ENCODE measurements at regions not wholly inside any gene's neighbourhood (a gene's known extent, or its start where the extent isn't known, plus 50 kb on each side); places are given as distances from the start of the nearest gene placed in this dataset.

DNA sequence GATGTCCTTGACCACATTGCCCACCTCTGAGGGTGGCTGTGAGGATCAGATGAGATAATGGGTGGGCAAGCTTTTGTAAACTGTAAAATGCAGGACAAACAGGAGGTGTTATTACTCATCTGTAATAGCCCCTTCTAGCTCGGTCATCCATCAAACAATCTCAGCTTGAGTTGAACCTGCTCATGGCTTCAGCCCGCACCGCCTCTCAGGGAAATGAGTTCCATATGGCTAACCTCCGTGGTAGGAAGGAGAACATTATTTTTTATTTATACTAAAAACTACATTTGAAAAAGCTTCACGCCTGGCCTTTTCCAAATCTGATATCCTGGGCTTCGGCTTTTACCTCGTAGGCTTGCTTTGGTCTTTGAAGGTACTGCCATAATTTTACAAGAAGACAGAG lies 116.2 kb upstream of the USP24 start:
- Histone ChIP-seq H3K36me3 (no peaks in the 10 kb centered on the region), H3K27ac (no peak overlapping the region), H3K4me1 (replicated peaks) (no peaks in the 10 kb centered on the region), H3K27me3 (replicated peaks; ENCODE audit: insufficient read depth) (no peaks in the 10 kb centered on the region), H3K4me3 (no peak overlapping the region), H3K9me3 (no peaks in the 10 kb centered on the region)
- no peak for DNase-seq (ENCODE audit: low spot score)
- intact Hi-C loops (cut with DNase I), result no loop called here
- no peak for TF ChIP-seq POLR2AphosphoS5 (IDR thresholded peaks at IDR 0.05)
- no peak for TF ChIP-seq POLR2A (IDR thresholded peaks at IDR 0.05)
- TF ChIP-seq, protein P1, sequence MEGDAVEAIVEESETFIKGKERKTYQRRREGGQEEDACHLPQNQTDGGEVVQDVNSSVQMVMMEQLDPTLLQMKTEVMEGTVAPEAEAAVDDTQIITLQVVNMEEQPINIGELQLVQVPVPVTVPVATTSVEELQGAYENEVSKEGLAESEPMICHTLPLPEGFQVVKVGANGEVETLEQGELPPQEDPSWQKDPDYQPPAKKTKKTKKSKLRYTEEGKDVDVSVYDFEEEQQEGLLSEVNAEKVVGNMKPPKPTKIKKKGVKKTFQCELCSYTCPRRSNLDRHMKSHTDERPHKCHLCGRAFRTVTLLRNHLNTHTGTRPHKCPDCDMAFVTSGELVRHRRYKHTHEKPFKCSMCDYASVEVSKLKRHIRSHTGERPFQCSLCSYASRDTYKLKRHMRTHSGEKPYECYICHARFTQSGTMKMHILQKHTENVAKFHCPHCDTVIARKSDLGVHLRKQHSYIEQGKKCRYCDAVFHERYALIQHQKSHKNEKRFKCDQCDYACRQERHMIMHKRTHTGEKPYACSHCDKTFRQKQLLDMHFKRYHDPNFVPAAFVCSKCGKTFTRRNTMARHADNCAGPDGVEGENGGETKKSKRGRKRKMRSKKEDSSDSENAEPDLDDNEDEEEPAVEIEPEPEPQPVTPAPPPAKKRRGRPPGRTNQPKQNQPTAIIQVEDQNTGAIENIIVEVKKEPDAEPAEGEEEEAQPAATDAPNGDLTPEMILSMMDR (IDR thresholded peaks at IDR 0.05), result no peak
- WGBS, result 83% methylated on average over 7 of the region's 7 CpGs

DNA sequence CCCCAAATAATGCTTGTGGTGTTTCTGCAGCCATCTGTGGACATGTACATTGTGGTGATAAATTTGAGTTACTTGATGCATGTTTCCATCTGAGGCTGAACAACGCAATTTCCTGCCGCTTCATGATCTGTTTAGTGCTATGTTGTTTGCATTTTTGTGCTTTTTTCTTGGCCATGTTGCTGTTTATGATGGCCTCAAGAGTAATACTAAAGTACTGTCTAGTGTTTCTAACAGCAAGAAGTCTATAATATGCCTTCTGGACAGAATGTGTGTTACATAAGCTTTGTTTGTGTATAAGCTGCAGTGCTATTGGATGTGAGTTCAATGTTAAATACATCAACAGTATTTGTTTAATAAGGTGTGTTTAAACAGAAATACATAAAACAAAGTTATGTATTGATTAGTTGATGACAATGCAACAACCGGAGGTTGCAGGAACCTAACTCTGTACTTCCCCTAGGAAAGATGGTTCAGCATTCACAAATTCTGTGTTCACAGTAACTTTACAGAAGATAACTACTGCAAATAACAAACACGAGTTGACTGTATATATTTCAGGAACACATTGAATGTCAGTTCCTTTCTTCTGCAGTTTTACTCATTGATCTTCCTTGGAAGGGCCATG lies 114.8 kb upstream of the USP24 start:
- intact Hi-C loops (cut with DNase I), result no loop called here
- no peaks in the 10 kb centered on the region for H3K36me3 ChIP-seq
- no peaks in the 10 kb centered on the region for H3K4me1 ChIP-seq (replicated peaks)
- TF ChIP-seq, protein P1 (IDR thresholded peaks at IDR 0.05), result no peak
- no peak for TF ChIP-seq POLR2AphosphoS5 (IDR thresholded peaks at IDR 0.05)
- no peak for TF ChIP-seq POLR2A (IDR thresholded peaks at IDR 0.05)
- H3K9me3 ChIP-seq, result no peaks in the 10 kb centered on the region
- no peak for DNase-seq (ENCODE audit: low spot score)
- H3K4me3 ChIP-seq, result no peak overlapping the region
- H3K27ac ChIP-seq, result no peak overlapping the region
- WGBS, result 83% methylated on average over 4 of the region's 4 CpGs
- H3K27me3 ChIP-seq (replicated peaks; ENCODE audit: insufficient read depth), result no peaks in the 10 kb centered on the region

DNA sequence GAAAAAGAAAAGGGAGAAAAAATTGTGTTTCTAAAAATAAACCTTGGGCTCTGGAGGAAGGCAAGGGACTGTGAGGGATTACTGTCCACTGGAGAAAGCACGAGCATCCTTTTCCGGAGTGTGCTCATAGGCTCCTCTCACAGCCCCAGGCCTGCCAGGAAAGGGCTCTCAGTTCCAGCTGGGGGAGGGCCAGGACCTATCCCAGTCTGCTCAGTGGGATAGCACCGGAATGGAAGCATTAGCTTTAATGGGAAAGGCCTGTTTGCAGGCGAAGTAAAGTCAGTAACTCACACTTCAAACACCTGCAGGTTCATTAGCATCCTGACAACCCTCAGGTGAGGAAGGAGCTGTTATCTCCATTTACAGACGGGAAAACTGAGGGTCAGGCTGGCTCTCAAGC lies 113.9 kb upstream of the USP24 start:
- no peak overlapping the region for H3K27ac ChIP-seq
- 72% methylated on average over 5 of the region's 5 CpGs for WGBS

DNA sequence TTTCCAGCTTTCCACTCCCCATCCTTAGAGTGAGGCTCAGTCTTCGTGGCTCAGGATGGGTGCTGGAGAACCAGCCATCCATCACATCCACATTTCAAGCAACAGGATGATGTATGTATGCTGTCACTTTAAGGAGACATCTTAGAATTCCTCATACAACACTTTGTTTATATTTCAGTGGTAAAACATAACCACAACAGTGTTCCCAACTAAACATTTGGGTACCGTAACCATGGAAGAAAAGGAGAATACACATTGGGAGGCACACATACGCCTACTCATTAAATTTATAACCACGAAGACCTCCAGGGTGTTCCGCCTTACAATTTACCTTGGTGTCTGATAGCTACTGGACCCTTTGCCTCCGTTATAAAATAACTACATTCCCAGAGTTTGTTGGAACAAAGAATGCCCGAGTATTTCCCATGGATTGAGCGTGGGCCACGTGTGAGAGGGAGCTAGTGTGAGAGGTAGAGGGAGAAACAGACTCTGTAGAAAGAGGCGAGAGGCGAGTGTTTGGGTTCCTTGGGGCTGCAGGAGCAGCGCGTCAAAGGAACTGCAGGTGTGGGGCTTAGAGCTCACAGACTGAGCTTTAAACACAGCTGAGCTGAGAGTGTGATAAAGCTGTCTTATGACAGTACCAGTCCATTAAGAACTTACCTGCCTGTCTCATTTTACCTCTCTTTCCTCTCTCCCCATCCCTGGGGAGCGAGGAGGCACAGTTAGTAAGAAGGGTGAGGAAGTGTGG lies 111.5 kb upstream of the USP24 start:
- intact Hi-C loops (cut with DNase I), result no loop called here
- TF ChIP-seq, protein P1 (IDR thresholded peaks at IDR 0.05), result no peak
- TF ChIP-seq POLR2AphosphoS5 (IDR thresholded peaks at IDR 0.05) (no peak), POLR2A (IDR thresholded peaks at IDR 0.05) (no peak)

More for the DNA sequence above, 113.9 kb upstream of the USP24 start:
- no peaks in the 10 kb centered on the region for H3K36me3 ChIP-seq
- intact Hi-C loops (cut with DNase I), result no loop called here
- H3K4me3 ChIP-seq, result no peak overlapping the region
- no peak for DNase-seq (ENCODE audit: low spot score)
- no peaks in the 10 kb centered on the region for H3K4me1 ChIP-seq (replicated peaks)
- H3K9me3 ChIP-seq, result no peaks in the 10 kb centered on the region
- TF ChIP-seq POLR2AphosphoS5 (IDR thresholded peaks at IDR 0.05) (no peak), POLR2A (IDR thresholded peaks at IDR 0.05) (no peak)
- TF ChIP-seq, protein P1 (IDR thresholded peaks at IDR 0.05), result no peak
- no peaks in the 10 kb centered on the region for H3K27me3 ChIP-seq (replicated peaks; ENCODE audit: insufficient read depth)

DNA sequence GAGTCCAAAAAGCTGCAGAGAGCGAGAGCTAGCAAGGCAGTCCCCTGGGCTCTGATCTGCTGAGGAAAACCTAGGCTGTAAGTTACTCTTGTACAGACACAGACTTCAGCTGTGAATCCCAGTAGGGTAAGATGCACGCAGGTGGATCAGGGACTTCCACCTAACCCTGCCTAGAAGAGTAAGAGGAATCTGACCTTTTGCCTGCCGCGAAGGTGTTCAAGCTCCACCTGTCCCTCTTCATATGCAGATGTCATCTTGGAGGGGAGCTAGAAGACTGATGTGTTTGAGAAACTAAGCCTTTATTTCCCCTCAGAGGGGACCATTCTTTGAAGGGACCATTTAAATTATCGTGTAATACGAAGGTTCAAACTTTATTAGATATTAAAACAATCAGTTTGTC lies 108.6 kb upstream of the USP24 start:
- Histone ChIP-seq H3K4me3 (no peak overlapping the region), H3K4me1 (replicated peaks) (no peaks in the 10 kb centered on the region), H3K27me3 (replicated peaks; ENCODE audit: insufficient read depth) (no peaks in the 10 kb centered on the region), H3K27ac (no peak overlapping the region), H3K36me3 (no peaks in the 10 kb centered on the region), H3K9me3 (no peaks in the 10 kb centered on the region)
- no peak for DNase-seq (ENCODE audit: low spot score)
- no peak for TF ChIP-seq POLR2A (IDR thresholded peaks at IDR 0.05)
- no peak for TF ChIP-seq POLR2AphosphoS5 (IDR thresholded peaks at IDR 0.05)
- TF ChIP-seq, protein P1 (IDR thresholded peaks at IDR 0.05), result no peak
- WGBS, result 79% methylated on average over 6 of the region's 6 CpGs
- intact Hi-C loops (cut with DNase I), result no loop called here

More for the DNA sequence above, 111.5 kb upstream of the USP24 start:
- Histone ChIP-seq H3K36me3 (no peaks in the 10 kb centered on the region), H3K4me1 (replicated peaks) (no peaks in the 10 kb centered on the region), H3K27ac (no peak overlapping the region), H3K4me3 (no peak overlapping the region), H3K27me3 (replicated peaks; ENCODE audit: insufficient read depth) (no peaks in the 10 kb centered on the region), H3K9me3 (no peaks in the 10 kb centered on the region)
- WGBS, result 66% methylated on average over 14 of the region's 14 CpGs
- DNase-seq (ENCODE audit: low spot score), result no peak

Measured in prostate gland (tissue), 2 donors.